Small intestine (tissue), 7 donors: ENCODE measurements at regions not wholly inside any gene's neighbourhood (a gene's known extent, or its start where the extent isn't known, plus 50 kb on each side); places are given as distances from the start of the nearest gene placed in this dataset.

ENCODE experiments used
- DNase-seq, 2 donors: peaks; one replicate each; pipeline versions ENCODE4 v3.0.0 to v3.0.0-alpha.2; 2013
- FAIRE-seq: peaks from 2 replicates; lab custom pipeline; 2012; peaks lifted over from hg19 to GRCh38; lab: Jason Lieb, UNC
- H3K27ac ChIP-seq, 3 donors: one replicate each; pipeline ENCODE4 v1.5.1; 2013; ENCODE audit warnings: low read length in 2 of 3, mild to moderate bottlenecking in 2 of 3, control low read depth in 1 of 3, inconsistent platforms in 1 of 3, low read depth in 1 of 3, moderate library complexity in 1 of 3
- H3K27me3 ChIP-seq, 3 donors: one replicate each; pipeline ENCODE4 v1.6.1; 2013; ENCODE audit warnings: low read length in 3 of 3, inconsistent platforms in 1 of 3; ENCODE audit not compliant: control insufficient read depth in 3 of 3, insufficient read depth in 3 of 3
- H3K36me3 ChIP-seq, 3 donors: one replicate each; pipeline ENCODE4 v1.6.1; 2013; ENCODE audit warnings: low read length in 3 of 3, inconsistent platforms in 1 of 3, low read depth in 1 of 3, mild to moderate bottlenecking in 1 of 3, moderate library complexity in 1 of 3; ENCODE audit not compliant: control insufficient read depth in 3 of 3, insufficient read depth in 2 of 3
- H3K4me1 ChIP-seq, 3 donors: one replicate each; pipeline ENCODE4 v1.6.1; 2013; ENCODE audit warnings: low read length in 2 of 3, inconsistent platforms in 1 of 3, low read depth in 1 of 3, mild to moderate bottlenecking in 1 of 3, moderate library complexity in 1 of 3; ENCODE audit not compliant: control insufficient read depth in 3 of 3, insufficient read depth in 2 of 3
- H3K4me3 ChIP-seq, 3 donors: one replicate each; pipeline ENCODE4 v1.5.1; 2013; ENCODE audit warnings: low read length in 3 of 3, control low read depth in 1 of 3, inconsistent platforms in 1 of 3, low read depth in 1 of 3, mild to moderate bottlenecking in 1 of 3, moderate library complexity in 1 of 3
- H3K9me3 ChIP-seq, 2 donors: one replicate each; pipeline ENCODE4 v1.6.1; 2013; ENCODE audit warnings: low read depth in 1 of 2, low read length in 1 of 2; ENCODE audit not compliant: control insufficient read depth in 2 of 2, insufficient read depth in 1 of 2
- WGBS, 3 donors: extraction: QIAGEN DNeasy Blood & Tissue Kit; methylation state at CpG; one replicate each; pipeline ENCODE4 v1.1.7; 2013; 5-methylcytosine and 5-hydroxymethylcytosine counted together
- donor health status: healthy with polysubstance abuse.
- donor health status: control.
- donor health status: control.
- donor health status: Bipolar disorder and iron deficiency.
- donor health status: healthy.

GRCh38 chr3:82217571-82217970 lies 456.1 kb upstream of the GBE1 start:
- 68 to 79% (median 70%) methylated on average over 4 of the region's 4 CpGs for WGBS, 3 donors
- no peaks in the 10 kb centered on the region for H3K27me3 ChIP-seq
- DNase-seq (no peak), FAIRE-seq (no peak)
- H3K36me3 ChIP-seq, result no peaks in the 10 kb centered on the region
- no peak overlapping the region for H3K4me3 ChIP-seq
- H3K4me1 ChIP-seq, result no peaks in the 10 kb centered on the region
- no peaks in the 10 kb centered on the region for H3K9me3 ChIP-seq
- no peak overlapping the region for H3K27ac ChIP-seq

DNA sequence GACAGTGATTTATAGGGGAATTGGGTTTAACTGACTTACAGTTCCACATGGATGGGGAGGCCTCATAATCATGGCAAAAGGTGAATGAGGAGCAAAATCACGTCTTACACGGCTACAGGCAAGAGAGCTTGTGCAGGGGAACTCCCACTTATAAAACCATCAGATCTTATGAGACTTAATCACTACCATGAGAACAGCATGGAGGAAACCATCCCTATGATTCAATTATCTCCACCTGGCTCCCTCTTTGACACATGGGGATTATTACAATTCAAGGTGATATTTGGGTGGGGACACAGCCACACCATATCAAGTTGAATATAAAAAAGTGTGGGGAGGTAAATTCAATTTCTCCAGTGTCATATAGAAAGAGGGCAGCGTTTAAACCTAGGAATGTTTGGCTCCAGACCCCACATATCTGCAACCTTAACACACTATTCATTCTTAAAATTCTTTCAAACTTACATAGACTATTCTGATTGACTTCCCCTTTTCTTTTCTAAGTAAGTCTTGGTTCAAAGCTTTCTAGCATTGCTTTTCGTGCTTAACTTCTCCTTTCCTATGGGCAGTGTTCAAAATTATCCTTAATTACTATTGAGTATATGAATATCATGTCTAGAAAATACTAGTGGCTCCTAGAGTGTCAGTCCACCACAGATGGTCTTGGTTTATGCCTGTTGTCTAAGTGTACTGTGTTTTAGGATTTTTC lies 446.7 kb upstream of the GBE1 start:
- H3K36me3 ChIP-seq, result no peaks in the 10 kb centered on the region
- WGBS, 3 donors, result 44 to 54% (median 48%) methylated on average over 4 of the region's 4 CpGs
- no peaks in the 10 kb centered on the region for H3K27me3 ChIP-seq
- no peak overlapping the region for H3K27ac ChIP-seq
- no peak overlapping the region for H3K4me3 ChIP-seq
- DNase-seq (no peak), FAIRE-seq (no peak)
- H3K4me1 ChIP-seq, result no peaks in the 10 kb centered on the region
- no peaks in the 10 kb centered on the region for H3K9me3 ChIP-seq

- no peaks in the 10 kb centered on the region for H3K4me1 ChIP-seq
- no peaks in the 10 kb centered on the region for H3K9me3 ChIP-seq
- WGBS, 3 donors, result 65 to 75% (median 65%) methylated on average over 5 of the region's 5 CpGs
- no peaks in the 10 kb centered on the region for H3K36me3 ChIP-seq
- no peaks in the 10 kb centered on the region for H3K27me3 ChIP-seq
- H3K4me3 ChIP-seq, result no peak overlapping the region
- H3K27ac ChIP-seq, result no peak overlapping the region
- DNase-seq (no peak), FAIRE-seq (no peak)
Measured at GRCh38 chr3:82202269-82202668, 440.8 kb upstream of the GBE1 start.

DNA sequence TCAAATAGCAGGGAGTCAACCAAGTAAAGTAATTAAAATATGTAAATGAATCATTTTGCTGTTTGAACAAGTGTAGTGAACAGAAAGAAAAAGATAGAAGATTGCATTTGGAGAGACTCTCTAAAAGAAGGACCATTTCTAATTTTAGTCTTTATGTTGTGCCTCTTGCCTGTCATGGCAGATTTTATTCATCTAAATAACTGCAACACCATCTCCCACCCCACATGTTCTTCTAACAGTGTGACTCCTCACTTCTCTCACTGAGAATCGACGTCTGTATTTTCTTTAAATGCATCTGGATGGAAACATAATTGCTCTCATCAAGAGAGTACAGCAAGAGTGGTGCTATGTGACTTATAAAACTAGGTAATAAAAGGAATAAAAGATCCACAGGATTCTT lies 439.9 kb upstream of the GBE1 start:
- DNase-seq (no peak), FAIRE-seq (no peak)
- H3K4me1 ChIP-seq, result no peaks in the 10 kb centered on the region
- 84 to 91% (median 89%) methylated on average over 2 of the region's 2 CpGs for WGBS, 3 donors
- no peaks in the 10 kb centered on the region for H3K9me3 ChIP-seq
- no peak overlapping the region for H3K27ac ChIP-seq
- H3K4me3 ChIP-seq, result no peak overlapping the region
- H3K36me3 ChIP-seq, result no peaks in the 10 kb centered on the region
- H3K27me3 ChIP-seq, result no peaks in the 10 kb centered on the region

DNA sequence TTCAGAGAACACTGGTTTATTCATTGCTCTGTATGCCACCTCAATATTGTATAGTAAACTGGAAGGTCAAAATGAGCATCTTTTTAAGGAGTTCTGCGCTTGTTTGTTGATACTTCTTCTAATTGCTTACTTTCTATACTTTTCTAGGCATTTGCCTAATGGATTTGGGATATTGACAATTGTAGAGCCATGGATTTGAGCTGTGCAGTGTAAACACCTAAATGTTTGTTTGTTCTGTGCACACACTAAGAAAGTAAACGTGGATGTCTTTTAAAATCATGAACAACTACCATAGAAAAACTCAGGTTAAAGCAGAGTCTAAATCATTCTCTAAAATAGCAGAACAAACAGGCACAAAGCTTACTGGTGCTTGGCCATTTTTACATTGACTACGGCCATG lies 436.6 kb upstream of the GBE1 start:
- no peak for DNase-seq
- Histone ChIP-seq H3K4me3 (no peak overlapping the region), H3K9me3 (no peaks in the 10 kb centered on the region), H3K27me3 (no peaks in the 10 kb centered on the region), H3K36me3 (no peaks in the 10 kb centered on the region), H3K27ac (no peak overlapping the region), H3K4me1 (no peaks in the 10 kb centered on the region)
- 42 to 64% (median 47%) methylated on average over 3 of the region's 3 CpGs for WGBS, 3 donors
- no peak for FAIRE-seq

GRCh38 chr3:82196645-82197044 lies 435.2 kb upstream of the GBE1 start:
- no peaks in the 10 kb centered on the region for H3K9me3 ChIP-seq
- H3K27me3 ChIP-seq, result no peaks in the 10 kb centered on the region
- H3K4me3 ChIP-seq, result no peak overlapping the region
- no peak overlapping the region for H3K27ac ChIP-seq
- no peak for FAIRE-seq
- DNase-seq, result no peak
- no peaks in the 10 kb centered on the region for H3K36me3 ChIP-seq
- no peaks in the 10 kb centered on the region for H3K4me1 ChIP-seq

GRCh38 chr3:82194870-82195269 lies 433.4 kb upstream of the GBE1 start:
- H3K4me3 ChIP-seq, result no peak overlapping the region
- no peaks in the 10 kb centered on the region for H3K27me3 ChIP-seq
- H3K9me3 ChIP-seq, result no peaks in the 10 kb centered on the region
- H3K4me1 ChIP-seq, result no peaks in the 10 kb centered on the region
- DNase-seq, result no peak
- no peak for FAIRE-seq
- H3K36me3 ChIP-seq, result no peaks in the 10 kb centered on the region
- 45 to 71% (median 45%) methylated on average over 2 of the region's 2 CpGs for WGBS, 3 donors
- no peak overlapping the region for H3K27ac ChIP-seq

- no peak overlapping the region for H3K27ac ChIP-seq
- no peaks in the 10 kb centered on the region for H3K9me3 ChIP-seq
- no peaks in the 10 kb centered on the region for H3K36me3 ChIP-seq
- H3K27me3 ChIP-seq, result no peaks in the 10 kb centered on the region
- H3K4me1 ChIP-seq, result no peaks in the 10 kb centered on the region
- H3K4me3 ChIP-seq, result no peak overlapping the region
- no peak for DNase-seq
- FAIRE-seq, result no peak
- 75 to 78% (median 77%) methylated on average over 7 of the region's 7 CpGs for WGBS, 3 donors
Measured at GRCh38 chr3:82186017-82186416, 424.6 kb upstream of the GBE1 start.

GRCh38 chr3:82179291-82179690 lies 417.8 kb upstream of the GBE1 start:
- 52 to 61% (median 55%) methylated on average over 3 of the region's 3 CpGs for WGBS, 3 donors
- Histone ChIP-seq H3K27ac (no peak overlapping the region), H3K4me3 (no peak overlapping the region), H3K4me1 (no peaks in the 10 kb centered on the region), H3K9me3 (no peaks in the 10 kb centered on the region), H3K27me3 (no peaks in the 10 kb centered on the region), H3K36me3 (no peaks in the 10 kb centered on the region)
- FAIRE-seq (no peak), DNase-seq (no peak)
